HG03571 (cell line): ENCODE measurements at regions not wholly inside any gene's neighbourhood (a gene's known extent, or its start where the extent isn't known, plus 50 kb on each side); places are given as distances from the start of the nearest gene placed in this dataset.
"Not testable (repeated sequence)": the region's sequence is repeated elsewhere in the genome, so short reads cannot be mapped to it uniquely, and the experiment has no call there.

Source experiments
- ATAC-seq: cut with Tn5 transposase; IDR thresholded peaks from one replicate; pipeline ENCODE4 v1.9.1; 2021; ENCODE audit not compliant: unreplicated experiment

GRCh38 chr2:52107124-52107523, 1075.2 kb upstream of the NRXN1 start:
- no peak for ATAC-seq

- no peak for ATAC-seq
Measured at GRCh38 chr2:52097071-52097470, 1065.1 kb upstream of the NRXN1 start.

GRCh38 chr2:52084759-52085158, 1052.8 kb upstream of the NRXN1 start:
- no peak for ATAC-seq

GRCh38 chr2:52083214-52083613, 1051.3 kb upstream of the NRXN1 start:
- ATAC-seq: no peak

- ATAC-seq: no peak
Measured at GRCh38 chr2:52082646-52083045, 1050.7 kb upstream of the NRXN1 start.

- ATAC-seq: no peak
Measured at GRCh38 chr2:52079602-52080001, 1047.7 kb upstream of the NRXN1 start.

GRCh38 chr2:52077159-52077558, 1045.2 kb upstream of the NRXN1 start:
- ATAC-seq: no peak

GRCh38 chr2:52074130-52074719, 1042.3 kb upstream of the NRXN1 start:
- no peak for ATAC-seq

- no peak for ATAC-seq
Measured at GRCh38 chr2:52072949-52073348, 1041.0 kb upstream of the NRXN1 start.

- no peak for ATAC-seq
Measured at GRCh38 chr2:52070665-52071064, 1038.7 kb upstream of the NRXN1 start.

- ATAC-seq: no peak
Measured at GRCh38 chr2:52064234-52064633, 1032.3 kb upstream of the NRXN1 start.

GRCh38 chr2:52054824-52055223, 1022.9 kb upstream of the NRXN1 start:
- ATAC-seq: no peak

GRCh38 chr2:52036853-52037252, 1004.9 kb upstream of the NRXN1 start:
- ATAC-seq: no peak

- no peak for ATAC-seq
Measured at GRCh38 chr2:52036024-52036423, 1004.1 kb upstream of the NRXN1 start.

- no peak for ATAC-seq
Measured at GRCh38 chr2:52035391-52035790, 1003.5 kb upstream of the NRXN1 start.

GRCh38 chr2:52034706-52035105, 1002.8 kb upstream of the NRXN1 start:
- no peak for ATAC-seq

GRCh38 chr2:52022006-52022405, 990.1 kb upstream of the NRXN1 start:
- ATAC-seq: no peak

GRCh38 chr2:52017646-52018235, 985.8 kb upstream of the NRXN1 start:
- no peak for ATAC-seq

- not testable (repeated sequence) for ATAC-seq
Measured at GRCh38 chr2:52006821-52007366, 975.0 kb upstream of the NRXN1 start.

- ATAC-seq: no peak
Measured at GRCh38 chr2:52000151-52000855, 968.4 kb upstream of the NRXN1 start.

- no peak for ATAC-seq
Measured at GRCh38 chr2:51998890-51999289, 967.0 kb upstream of the NRXN1 start.

GRCh38 chr2:51997571-51997970, 965.6 kb upstream of the NRXN1 start:
- no peak for ATAC-seq
